Activated CD4-positive, alpha-beta T cell treated with anti-CD3 and anti-CD28 coated beads, Interleukin-2, amount 50 U/mL, for 24 hours (primary cell): ENCODE measurements at regions not wholly inside any gene's neighbourhood (a gene's known extent, or its start where the extent isn't known, plus 50 kb on each side); places are given as distances from the start of the nearest gene placed in this dataset.

ENCODE experiments used
- DNase-seq, 2 donors: peaks; one replicate each; pipeline ENCODE4 v3.0.0-alpha.2; 2020; ENCODE audit warnings: low read depth in 1 of 2, low spot score in 1 of 2

DNA sequence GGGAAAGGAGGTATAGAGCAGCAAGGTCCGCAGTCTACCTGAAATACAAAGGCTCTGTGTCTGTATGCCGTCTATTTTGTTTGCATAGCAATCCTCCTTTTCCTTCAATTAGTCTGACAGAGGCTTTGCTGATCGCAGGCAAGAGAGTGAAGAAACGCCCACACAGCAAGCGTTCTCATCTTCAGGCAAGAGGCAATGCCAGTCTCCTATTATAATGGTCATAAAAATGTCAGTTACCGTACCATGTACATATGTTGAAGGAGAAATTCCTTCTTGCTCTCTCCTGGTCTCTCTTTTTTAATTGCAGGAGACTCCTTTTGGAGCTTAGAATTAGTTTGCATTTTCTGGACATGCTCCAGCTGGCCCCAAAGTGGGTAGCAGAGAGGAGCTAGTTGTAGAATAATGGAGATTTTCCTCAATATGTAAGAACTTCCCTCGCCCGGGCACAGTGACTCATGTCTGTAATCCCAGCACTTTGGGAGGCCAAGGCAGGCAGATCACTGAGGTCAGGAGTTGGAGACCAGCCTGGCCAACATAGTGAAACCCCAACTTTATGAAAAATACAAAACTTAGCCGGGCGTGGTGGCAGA lies 139.5 kb downstream of the PFKFB3 start:
- no peak for DNase-seq

DNA sequence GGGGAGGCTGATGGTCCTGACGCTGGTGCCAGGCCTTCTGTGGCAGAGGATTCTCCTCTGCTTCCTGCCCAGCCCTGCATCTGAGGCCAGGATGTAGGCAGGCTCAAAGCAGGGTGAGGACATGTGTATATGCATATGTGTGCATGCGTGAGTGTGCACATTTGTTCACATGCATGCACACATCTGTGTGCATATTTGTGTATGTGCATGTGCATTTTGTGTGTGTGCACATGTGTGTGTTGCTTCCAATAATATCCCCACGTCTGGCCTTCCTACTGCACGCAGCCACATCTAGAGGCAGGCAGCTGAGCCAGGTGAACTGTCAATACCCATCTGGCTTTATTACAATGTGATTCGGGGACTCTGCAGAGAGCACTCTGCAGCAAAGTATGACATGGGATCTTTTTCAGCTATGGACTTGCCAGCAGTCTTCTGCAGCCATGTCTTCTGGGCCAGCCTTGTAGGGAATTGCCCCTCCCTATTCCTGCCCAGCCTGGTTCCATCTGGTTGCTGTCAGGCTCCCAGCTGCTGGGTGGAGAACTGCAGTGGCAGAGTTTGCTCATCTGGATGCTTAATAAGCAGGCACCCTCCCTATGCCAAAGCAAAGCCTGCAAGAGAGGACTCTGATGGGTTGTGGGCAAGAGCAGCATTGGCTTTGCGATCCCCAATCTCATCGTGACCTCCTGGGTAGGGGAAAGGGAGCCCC lies 140.7 kb downstream of the PFKFB3 start:
- DNase-seq = no peak

DNA sequence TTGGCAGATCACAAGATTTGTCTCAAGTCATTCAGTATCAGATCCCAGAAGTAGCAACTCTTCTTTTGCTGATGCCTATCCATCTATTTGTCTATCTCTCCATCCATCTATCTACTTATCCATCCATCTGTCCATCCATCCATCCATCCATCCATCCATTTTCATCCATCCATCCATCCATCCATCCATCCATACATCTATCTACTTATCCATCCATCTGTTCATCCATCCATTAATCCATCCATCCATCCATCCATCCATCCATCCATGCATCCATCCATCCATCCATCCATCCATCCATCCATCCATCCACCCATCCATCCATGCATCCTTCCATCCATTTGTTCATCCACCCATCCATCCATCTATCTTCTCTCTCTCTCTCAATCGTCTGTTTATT lies 142.7 kb downstream of the PFKFB3 start:
- DNase-seq = no peak

DNA sequence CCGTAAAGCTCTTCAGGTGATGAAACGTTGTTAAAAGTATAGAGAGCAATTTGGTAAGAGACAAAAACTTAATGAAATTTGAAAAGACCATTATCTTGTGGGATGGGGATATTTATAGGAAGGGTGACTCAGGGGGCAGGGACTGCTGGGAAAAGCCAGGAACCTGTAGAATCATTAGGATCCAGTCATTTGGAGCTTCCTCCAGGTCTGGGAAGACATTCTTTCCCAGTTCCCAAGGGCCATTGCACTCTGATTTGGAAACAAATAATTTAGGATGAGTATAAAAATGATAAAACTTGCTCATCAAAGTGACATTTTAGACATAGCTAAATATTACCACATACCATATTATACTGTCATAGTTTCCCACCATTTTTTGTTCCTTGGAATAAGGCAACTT lies 143.9 kb downstream of the PFKFB3 start:
- no peak for DNase-seq

DNA sequence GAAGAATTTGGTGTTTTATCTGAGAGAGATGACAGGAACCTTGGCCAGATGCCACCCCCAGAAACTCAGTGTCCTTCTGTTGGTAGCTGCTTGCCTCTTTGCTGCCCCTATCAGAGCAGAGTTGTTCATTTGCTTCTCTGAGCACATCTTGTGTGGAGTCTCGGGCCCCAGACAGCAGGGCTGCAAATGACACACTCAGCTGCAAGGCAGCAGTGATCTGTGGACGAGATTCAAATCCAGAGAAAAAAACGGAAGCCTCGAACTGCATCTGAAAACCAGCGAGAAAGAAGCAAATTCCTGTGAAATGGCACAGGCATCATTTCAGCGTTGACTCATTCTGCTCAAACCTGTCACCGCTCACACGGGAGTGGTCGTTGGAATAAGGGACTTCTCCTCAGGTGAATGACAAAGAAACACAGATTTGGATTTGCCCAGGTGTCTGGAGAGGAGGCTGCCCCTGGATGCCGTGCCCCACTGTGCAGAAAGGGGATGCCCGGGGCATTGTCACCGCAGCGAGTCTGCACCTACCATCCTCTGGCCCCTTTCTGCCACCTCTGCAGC lies 144.7 kb downstream of the PFKFB3 start:
- DNase-seq = peak; percentile 22 to 50

DNA sequence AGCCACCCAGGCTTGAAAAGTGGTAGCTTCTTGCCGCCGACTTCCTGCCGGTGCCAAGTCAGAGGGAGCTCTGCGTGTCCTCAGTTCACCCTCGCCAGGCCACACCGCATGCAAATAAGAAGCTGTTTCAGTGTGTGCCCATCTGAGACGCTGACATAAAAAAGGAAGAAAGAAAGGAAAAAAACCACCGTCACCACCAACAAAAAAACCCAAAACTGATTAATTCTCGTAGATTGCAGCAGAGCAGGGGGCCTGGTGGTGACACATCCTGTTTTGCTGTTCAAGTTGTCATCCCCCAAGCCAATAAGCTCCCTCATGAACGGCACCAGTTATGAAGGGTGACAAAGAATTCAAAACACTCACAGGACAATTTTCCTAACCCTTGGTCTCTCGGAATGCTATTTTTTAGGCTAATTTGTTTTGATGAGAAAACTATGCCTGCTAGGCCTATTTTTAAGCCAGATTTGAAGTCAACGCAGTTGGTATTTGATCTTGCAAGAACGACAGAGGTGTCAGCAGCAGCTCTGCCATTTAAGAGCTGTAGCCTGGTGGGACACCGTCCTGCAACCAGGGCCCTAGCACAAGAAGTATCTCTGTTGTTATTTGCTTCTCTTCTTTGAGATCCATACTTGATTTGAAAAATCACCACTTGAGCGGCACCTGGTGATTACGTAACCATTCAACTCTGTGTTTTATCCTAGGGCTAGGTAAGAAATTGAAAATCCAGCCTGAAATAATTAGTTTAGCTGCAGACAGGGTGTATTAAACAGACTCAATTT lies 145.6 kb downstream of the PFKFB3 start:
- peak; percentile 45 to 77 for DNase-seq

DNA sequence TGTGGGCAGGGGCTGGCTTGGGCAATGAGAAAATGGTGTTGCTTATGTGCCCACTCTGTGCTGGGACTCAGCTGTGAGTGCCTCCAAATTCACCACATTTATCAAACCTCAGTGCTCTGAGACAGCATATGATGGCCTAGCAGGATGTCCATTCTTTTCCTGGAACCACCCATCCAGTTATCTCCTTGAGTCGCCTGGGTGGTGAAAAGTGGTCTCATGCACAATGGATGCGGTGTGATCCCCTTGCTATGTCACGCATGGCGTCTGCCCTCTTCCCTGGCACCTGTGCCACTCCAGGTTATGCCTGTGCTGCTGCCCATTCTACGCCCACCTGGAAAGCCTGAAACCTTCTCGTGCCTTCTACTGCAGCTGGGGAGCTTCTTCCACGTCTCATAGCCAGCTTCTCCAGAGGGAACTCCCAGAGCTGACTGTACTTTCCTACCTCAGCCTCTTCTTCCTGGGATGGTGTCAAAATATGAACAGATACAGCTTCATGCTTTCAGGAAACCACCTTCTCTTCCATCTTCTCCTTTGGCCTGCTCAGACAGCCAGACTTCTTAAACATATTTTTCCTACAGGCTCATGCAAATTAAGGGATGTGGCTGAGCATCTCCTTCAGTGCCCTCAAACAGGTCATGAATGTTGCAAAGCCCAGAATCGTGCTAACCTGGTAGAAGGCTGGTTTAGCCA lies 147.3 kb downstream of the PFKFB3 start:
- DNase-seq = no peak

DNA sequence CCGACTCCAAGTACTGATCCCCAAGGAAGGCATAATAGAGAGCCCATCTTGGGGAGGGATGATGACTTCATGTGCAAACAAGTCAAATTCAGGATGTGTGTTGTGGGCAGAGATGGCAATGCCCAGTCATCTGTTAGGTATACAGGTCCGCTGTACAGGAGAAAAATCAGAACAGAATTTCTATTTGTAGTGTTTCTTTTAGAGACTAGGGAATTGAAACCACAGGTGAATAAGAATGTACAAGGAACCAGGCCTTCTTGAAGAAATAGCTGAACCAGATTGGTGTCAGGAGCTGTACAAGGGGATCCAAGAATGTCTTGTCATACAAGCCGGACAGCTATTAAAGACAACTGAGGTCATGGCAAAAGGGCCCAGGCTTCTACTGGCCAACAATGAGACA lies 147.9 kb downstream of the PFKFB3 start:
- no peak for DNase-seq

DNA sequence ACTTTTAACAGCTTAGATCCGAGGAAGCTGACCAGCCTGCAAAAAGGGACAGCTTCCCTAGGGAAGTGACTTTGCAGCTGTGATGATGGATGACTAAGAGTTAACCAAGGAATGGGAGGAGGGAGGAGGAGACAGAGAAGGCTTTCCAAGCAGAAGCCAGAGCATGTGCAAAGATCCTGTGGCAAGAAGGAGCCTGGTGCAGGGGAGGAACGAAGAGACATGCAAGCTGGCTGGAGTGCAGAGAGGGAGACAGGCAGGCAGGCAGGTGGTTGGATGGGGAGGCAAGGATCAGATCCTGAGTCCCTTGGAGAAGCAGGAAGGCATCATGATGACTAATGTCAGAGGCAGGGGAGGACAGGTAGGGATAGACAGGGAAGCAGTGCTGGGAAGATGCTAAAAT lies 148.8 kb downstream of the PFKFB3 start:
- no peak for DNase-seq

DNA sequence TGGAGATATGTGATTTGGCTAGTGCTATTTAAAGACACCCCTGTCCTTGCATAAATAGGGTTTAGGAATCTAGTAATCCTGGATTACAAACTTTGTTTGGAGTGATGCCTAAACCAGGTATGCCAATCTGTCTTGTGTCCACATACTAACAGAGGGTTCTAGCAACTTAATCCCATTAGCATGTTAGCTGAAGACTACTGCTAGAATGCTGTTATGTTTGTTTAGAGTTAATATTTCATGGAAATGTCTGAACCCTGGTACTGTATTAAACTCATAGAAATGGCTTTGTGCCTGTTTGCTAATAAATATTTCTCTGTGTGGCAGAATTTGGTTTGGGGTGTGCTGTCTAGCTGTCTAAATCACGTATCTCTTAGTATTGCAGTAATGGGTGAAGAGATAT lies 150.8 kb downstream of the PFKFB3 start:
- no peak for DNase-seq

DNA sequence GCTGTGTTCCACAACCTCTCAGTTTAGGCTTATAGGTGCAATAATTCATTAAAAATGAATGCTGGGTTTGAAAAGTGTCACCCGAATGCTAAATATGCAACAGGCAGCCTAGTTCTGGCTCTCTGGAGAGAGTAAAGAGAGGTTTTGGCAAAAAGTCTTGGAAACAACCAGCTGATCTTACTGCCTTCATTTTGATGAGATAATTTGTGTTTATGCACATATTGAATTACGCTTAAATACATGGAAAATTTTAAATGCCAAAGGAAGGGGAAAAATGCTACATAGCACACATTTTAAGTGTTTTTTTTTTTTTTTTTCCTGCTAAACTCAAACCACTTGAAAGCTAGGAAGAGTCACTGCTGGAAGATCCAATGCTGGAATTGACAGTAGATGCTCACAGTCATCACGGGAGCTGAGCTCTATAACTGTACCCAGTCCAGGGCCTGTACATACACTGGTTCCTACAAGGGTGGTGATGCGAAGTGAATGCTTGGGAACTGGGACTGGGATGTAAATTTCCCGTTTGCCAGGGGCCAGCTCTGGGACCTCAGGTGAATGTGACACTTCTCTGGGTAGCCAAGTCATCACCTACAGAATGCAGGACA lies 151.5 kb downstream of the PFKFB3 start:
- DNase-seq = no peak

DNA sequence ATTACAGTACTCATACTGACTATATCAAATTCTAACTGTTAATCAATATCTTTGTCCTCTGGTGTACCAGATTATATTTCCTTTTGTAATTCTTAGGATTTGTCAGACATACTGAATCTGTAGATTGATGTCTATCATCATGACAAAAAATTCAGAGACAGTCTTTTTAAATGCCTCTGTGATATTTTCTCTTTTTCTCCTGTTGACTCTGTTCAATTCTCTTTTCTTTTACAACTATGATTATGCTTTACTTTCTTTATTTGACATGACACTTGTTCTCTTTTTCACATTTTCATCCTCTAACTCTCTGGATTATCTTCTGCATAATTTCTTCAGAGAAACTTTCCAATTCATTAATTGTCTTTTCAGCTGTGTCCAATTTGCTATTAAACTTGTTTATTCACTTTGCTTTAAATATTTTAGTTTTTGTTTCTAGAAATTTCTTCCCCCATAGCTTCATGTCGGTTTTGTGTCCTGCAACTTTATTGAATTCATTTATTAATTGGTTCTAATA lies 153.6 kb downstream of the PFKFB3 start:
- no peak for DNase-seq

DNA sequence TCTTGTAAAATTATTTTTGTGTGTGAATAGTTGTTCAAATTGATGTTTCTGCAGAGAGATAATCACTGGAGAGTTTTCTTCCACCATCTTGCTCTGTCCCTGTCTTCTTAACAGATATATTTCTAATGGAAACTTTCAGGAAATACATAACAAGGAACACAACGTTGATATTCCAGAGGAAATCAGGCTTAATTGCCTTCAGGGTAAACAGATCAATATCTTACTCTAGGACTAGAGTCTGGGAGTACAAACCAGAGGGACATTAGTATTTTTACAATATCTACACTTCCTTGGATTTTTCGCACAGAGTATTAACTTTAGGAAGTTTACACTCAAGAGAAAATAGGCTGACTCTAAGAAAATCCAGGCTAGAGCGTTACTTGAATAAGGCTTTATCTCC lies 159.1 kb downstream of the PFKFB3 start:
- no peak for DNase-seq

DNA sequence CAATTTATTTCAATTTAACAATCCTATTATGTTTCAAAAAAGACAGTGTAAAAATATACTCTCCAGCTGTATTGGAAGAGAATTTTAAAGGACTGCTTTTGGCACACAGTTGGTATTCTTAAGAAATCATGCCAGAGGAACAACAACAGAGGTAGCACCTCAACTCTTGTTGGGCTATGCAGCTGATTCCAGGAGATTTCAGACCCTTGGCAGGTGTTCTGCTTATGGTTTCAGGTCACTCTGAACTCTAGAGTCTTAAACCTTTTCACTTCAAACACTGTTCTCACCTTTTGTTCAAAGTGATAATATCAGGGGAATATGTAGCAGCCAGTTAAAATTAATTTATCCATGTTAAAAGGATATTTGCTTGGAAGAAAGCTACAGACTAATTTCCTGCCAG lies 160.1 kb downstream of the PFKFB3 start:
- no peak for DNase-seq

DNA sequence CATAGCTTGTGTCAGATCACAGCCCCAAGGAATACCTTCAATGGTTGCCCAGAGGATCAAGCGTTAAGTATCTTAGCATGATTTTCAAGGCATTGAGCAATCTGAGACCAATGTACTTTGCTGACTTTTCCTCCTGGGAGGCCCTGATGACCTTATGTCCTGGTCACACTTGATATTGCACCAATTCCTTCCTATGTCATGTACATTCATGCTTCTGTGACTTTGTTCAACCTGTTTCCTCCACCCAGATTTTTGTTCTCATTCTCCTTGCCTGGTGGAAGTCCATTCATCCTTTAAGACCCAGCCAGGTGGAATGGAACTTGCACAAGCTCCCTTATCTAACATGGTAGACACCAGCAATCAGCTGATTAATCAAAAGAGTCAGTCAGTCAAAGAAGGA lies 160.8 kb downstream of the PFKFB3 start:
- no peak for DNase-seq

DNA sequence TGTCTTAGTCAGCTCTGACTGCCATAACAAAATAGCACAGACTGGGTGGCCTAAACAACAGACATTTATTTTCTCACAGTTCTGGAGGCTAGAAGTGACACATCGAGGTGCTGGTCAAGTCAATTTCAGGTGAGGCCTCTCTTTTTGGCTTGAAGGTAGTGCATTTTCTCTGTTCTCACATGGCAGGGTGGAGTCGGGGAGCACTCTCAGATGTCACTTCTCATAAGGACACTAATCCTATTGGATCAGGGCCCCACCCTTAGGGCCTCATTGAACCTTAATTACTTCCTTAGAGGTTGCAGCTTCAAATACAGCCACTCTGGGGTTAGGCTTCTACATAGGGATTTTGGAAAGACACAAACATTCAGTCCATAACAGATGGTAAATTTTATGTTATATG lies 161.6 kb downstream of the PFKFB3 start:
- DNase-seq = no peak

DNA sequence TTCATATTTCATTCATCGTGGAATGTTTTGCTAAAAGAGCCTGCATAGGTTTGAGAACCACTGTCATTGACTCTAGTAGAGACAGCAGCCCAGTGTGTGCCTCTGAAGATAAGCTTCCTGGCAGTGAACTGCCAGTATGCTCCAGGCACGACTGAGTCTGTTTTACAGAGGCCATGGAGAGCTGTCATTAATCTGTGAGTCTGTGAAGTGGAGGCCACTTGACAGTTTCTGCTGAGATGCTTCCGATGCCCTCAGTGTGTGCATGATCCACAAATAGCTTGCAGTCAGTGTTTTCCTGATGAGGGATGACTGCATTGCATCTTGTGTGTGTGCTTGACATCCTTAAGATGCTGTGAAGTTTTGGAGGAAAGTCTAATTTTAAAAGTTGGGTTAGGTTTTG lies 162.2 kb downstream of the PFKFB3 start:
- DNase-seq = no peak

DNA sequence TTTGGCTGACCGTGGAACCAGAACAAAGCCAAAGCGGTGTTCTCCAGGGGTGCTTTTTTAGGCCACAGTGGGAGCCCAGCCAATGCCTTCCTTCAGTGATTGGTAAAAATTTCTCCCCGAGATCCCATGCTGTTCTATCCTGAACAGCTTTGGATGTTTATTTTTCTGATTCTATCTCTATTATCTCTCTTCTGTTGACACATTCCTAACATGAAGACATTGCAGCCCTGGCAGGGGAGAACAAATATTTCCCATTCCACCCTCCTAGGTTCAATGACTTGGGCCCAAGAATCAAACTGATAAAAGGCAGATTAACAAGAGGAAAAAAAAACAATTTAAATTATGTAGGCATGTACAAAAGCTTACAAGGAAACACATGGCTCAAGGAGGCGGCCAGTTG lies 162.7 kb downstream of the PFKFB3 start:
- no peak for DNase-seq
